H1 (cell line): ENCODE measurements at regions not wholly inside any gene's neighbourhood (a gene's known extent, or its start where the extent isn't known, plus 50 kb on each side); places are given as distances from the start of the nearest gene placed in this dataset.

Experiments used
- CTCF ChIA-PET: fragments of 300-600 bp; sonication (Branson Sonifier 250); formaldehyde crosslinking; loops from one replicate; lab custom pipeline; 2021; ENCODE audit not compliant: partially characterized antibody; lab: Charles Lee
- POLR2A ChIA-PET: fragments of 300-600 bp; sonication (Branson Sonifier 250); formaldehyde crosslinking; loops from one replicate; lab custom pipeline; 2021; ENCODE audit warnings: inconsistent platforms; ENCODE audit not compliant: partially characterized antibody; lab: Charles Lee
- DNase-seq, 2 experiments: peaks; one replicate each; pipeline versions ENCODE4 v3.0.0 to v3.0.0-alpha.2; 2010 to 2022; ENCODE audit warnings: low spot score in 2 of 2, low read depth in 1 of 2, mixed read lengths in 1 of 2
- FAIRE-seq: peaks from 2 replicates; lab custom pipeline; 2011; peaks lifted over from hg19 to GRCh38; lab: Jason Lieb, UNC
- H2AFZ ChIP-seq: 2 replicates; pipeline ENCODE4 v1.8.1; 2012; ENCODE audit warnings: low read length, inconsistent platforms
- H2AK5ac ChIP-seq: 2 replicates; pipeline ENCODE4 v1.6.1; 2013; ENCODE audit warnings: low read depth, low read length
- H2BK120ac ChIP-seq: replicated peaks from 2 replicates; pipeline ENCODE3; 2013; ENCODE audit warnings: low read depth, low read length, inconsistent platforms
- H2BK12ac ChIP-seq: 2 replicates; pipeline ENCODE4 v1.6.1; 2013; ENCODE audit warnings: low read depth, low read length
- H2BK15ac ChIP-seq: 2 replicates; pipeline ENCODE4 v1.6.1; 2013; ENCODE audit warnings: low read length
- H2BK20ac ChIP-seq: 2 replicates; pipeline ENCODE4 v1.6.1; 2013; ENCODE audit warnings: low read length
- H2BK5ac ChIP-seq: 2 replicates; pipeline ENCODE4 v1.6.1; 2013; ENCODE audit warnings: low read depth, low read length
- H3K14ac ChIP-seq: 2 replicates; pipeline ENCODE4 v1.6.1; 2013; ENCODE audit warnings: inconsistent platforms; ENCODE audit not compliant: insufficient read length
- H3K18ac ChIP-seq: 2 replicates; pipeline ENCODE4 v1.6.1; 2013; ENCODE audit warnings: low read length; ENCODE audit errors: extremely low read depth
- H3K23ac ChIP-seq: 2 replicates; pipeline ENCODE4 v1.6.1; 2013; ENCODE audit warnings: inconsistent platforms; ENCODE audit not compliant: insufficient read length
- H3K23me2 ChIP-seq: 2 replicates; pipeline ENCODE4 v1.6.1; 2013; ENCODE audit warnings: low read depth, low read length
- H3K27ac ChIP-seq: 2 replicates; pipeline ENCODE4 v1.6.1; 2011; ENCODE audit warnings: low read depth, low read length, inconsistent platforms
- H3K27me3 ChIP-seq, 4 experiments: replicated peaks in 1 of 4; 1 replicate in 1 of 4; 2 replicates in 3 of 4; pipeline versions ENCODE4 v1.6.1 to v1.8.1; 2011 to 2013; ENCODE audit warnings: low read length in 3 of 4, mild to moderate bottlenecking in 3 of 4, inconsistent platforms in 2 of 4, mixed read lengths in 2 of 4, moderate library complexity in 1 of 4; ENCODE audit not compliant: control insufficient read depth in 3 of 4, insufficient read depth in 3 of 4; ENCODE audit errors: extremely low read depth in 1 of 4
- H3K36me3 ChIP-seq, 4 experiments: 2 replicates each; pipeline versions ENCODE4 v1.6.1 to v1.8.1; 2011 to 2013; ENCODE audit warnings: mild to moderate bottlenecking in 4 of 4, low read length in 3 of 4, moderate library complexity in 2 of 4, control low read depth in 1 of 4, inconsistent platforms in 1 of 4; ENCODE audit not compliant: insufficient read depth in 4 of 4, control insufficient read depth in 2 of 4
- H3K4ac ChIP-seq: replicated peaks from 2 replicates; pipeline ENCODE3; 2013; ENCODE audit warnings: low read length, low read depth, mixed read lengths, inconsistent platforms; ENCODE audit not compliant: insufficient read length
- H3K4me1 ChIP-seq, 4 experiments: replicated peaks in 1 of 4; 1 replicate in 1 of 4; 2 replicates in 3 of 4; pipeline versions ENCODE4 v1.6.1 to v1.8.1; 2011 to 2013; ENCODE audit warnings: low read length in 3 of 4, inconsistent platforms in 2 of 4, mixed read lengths in 1 of 4; ENCODE audit not compliant: insufficient read depth in 4 of 4, control insufficient read depth in 3 of 4
- H3K4me2 ChIP-seq, 2 experiments: 2 replicates each; pipeline versions ENCODE4 v1.6.1 to v1.8.1; 2011 to 2013; ENCODE audit warnings: low read depth in 2 of 2, low read length in 2 of 2, control low read depth in 1 of 2, inconsistent platforms in 1 of 2, mild to moderate bottlenecking in 1 of 2; ENCODE audit not compliant: insufficient read depth in 1 of 2
- H3K4me3 ChIP-seq, 4 experiments: fragments of 200-600, 300-600 bp in 1 of 4; sonication (generic), shearing (Covaris generic), sonication (Bioruptor Twin) in 1 of 4; 2 replicates each; pipeline versions ENCODE4 v1.5.1 to v1.8.1; 2011 to 2016; ENCODE audit warnings: low read length in 4 of 4, low read depth in 3 of 4, control low read depth in 2 of 4, inconsistent platforms in 2 of 4, mild to moderate bottlenecking in 2 of 4, mixed read lengths in 1 of 4, moderate library complexity in 1 of 4; ENCODE audit not compliant: insufficient read depth in 2 of 4; ENCODE audit errors: extremely low read depth in 1 of 4
- H3K56ac ChIP-seq: replicated peaks from 2 replicates; pipeline ENCODE3; 2013; ENCODE audit warnings: low read depth, mild to moderate bottlenecking, mixed read lengths, low read length, inconsistent platforms; ENCODE audit not compliant: insufficient read length
- H3K79me1 ChIP-seq: 2 replicates; pipeline ENCODE4 v1.6.1; 2013; ENCODE audit warnings: low read depth, low read length, control low read depth
- H3K79me2 ChIP-seq, 2 experiments: 2 replicates each; pipeline versions ENCODE4 v1.6.1 to v1.8.1; 2012 to 2013; ENCODE audit warnings: low read length in 2 of 2, mild to moderate bottlenecking in 2 of 2, inconsistent platforms in 1 of 2; ENCODE audit not compliant: insufficient read depth in 2 of 2, control insufficient read depth in 1 of 2
- H3K9ac ChIP-seq, 4 experiments: replicated peaks in 1 of 4; 1 replicate in 1 of 4; 2 replicates in 3 of 4; pipeline versions ENCODE4 v1.6.1 to v1.8.1; 2011 to 2013; ENCODE audit warnings: low read depth in 3 of 4, low read length in 3 of 4, control low read depth in 2 of 4, mild to moderate bottlenecking in 2 of 4, moderate library complexity in 2 of 4, inconsistent platforms in 1 of 4; ENCODE audit errors: extremely low read depth in 1 of 4
- H3K9me3 ChIP-seq, 2 experiments: 2 replicates each; pipeline versions ENCODE4 v1.6.1 to v1.8.1; 2012 to 2013; ENCODE audit warnings: mild to moderate bottlenecking in 2 of 2, moderate library complexity in 2 of 2, control low read depth in 1 of 2, inconsistent platforms in 1 of 2, low read depth in 1 of 2, low read length in 1 of 2, mixed read lengths in 1 of 2; ENCODE audit not compliant: insufficient read depth in 2 of 2
- H4K20me1 ChIP-seq, 2 experiments: replicated peaks in 1 of 2; 2 replicates each; pipeline versions ENCODE3 to v1.8.1; 2011 to 2013; ENCODE audit warnings: inconsistent platforms in 2 of 2, low read length in 2 of 2, mild to moderate bottlenecking in 1 of 2; ENCODE audit not compliant: insufficient read depth in 2 of 2, control insufficient read depth in 1 of 2
- H4K5ac ChIP-seq: 2 replicates; pipeline ENCODE4 v1.6.1; 2013; ENCODE audit warnings: low read length, low read depth, mixed read lengths, inconsistent platforms; ENCODE audit not compliant: insufficient read length
- H4K8ac ChIP-seq: 2 replicates; pipeline ENCODE4 v1.8.0; 2013; ENCODE audit warnings: mild to moderate bottlenecking, moderate library complexity, low read length, inconsistent platforms; ENCODE audit not compliant: insufficient read depth; ENCODE audit errors: extremely low read depth
- H4K91ac ChIP-seq: replicated peaks from 2 replicates; pipeline ENCODE3; 2013; ENCODE audit warnings: low read length, mixed read lengths, inconsistent platforms; ENCODE audit not compliant: insufficient read length
- JUN ChIP-seq: IDR thresholded peaks from 2 replicates; pipeline ENCODE4 v1.6.1; 2011; ENCODE audit warnings: low read depth, mild to moderate bottlenecking, improper control_type of control experiment, low read length
- KDM5A ChIP-seq: fragments of 200-600 bp; IDR thresholded peaks from 2 replicates; pipeline ENCODE4 v1.7.1; 2012; ENCODE audit warnings: mild to moderate bottlenecking, low read length, inconsistent platforms, mixed read lengths
- NANOG ChIP-seq: IDR thresholded peaks from 2 replicates; pipeline ENCODE4 v1.6.1; 2011; ENCODE audit warnings: low read length, low read depth, mild to moderate bottlenecking, inconsistent platforms; ENCODE audit not compliant: insufficient read depth, poor library complexity, severe bottlenecking
- POLR2AphosphoS5 ChIP-seq: IDR thresholded peaks from 2 replicates; pipeline ENCODE4 v1.6.1; 2011; ENCODE audit warnings: low read depth, low read length
- RNF2 ChIP-seq: fragments of 200-900, 300-1000 bp; sonication (generic); IDR thresholded peaks from 2 replicates; pipeline ENCODE4 v1.7.1; 2016; ENCODE audit warnings: borderline replicate concordance, low read depth, mild to moderate bottlenecking, antibody characterized with exemption, low read length; ENCODE audit not compliant: poor library complexity, severe bottlenecking; ENCODE audit errors: missing control alignments
- TAF1 ChIP-seq: IDR thresholded peaks from 2 replicates; pipeline ENCODE4 v1.6.1; 2011; ENCODE audit warnings: mild to moderate bottlenecking, low read depth, low read length
- WGBS, 2 experiments: shearing (Covaris generic) in 1 of 2; methylation state at CpG; one replicate each; pipeline versions ENCODE4 v1.1.6 to v1.1.7; 2013 to 2015; ENCODE audit warnings: low lambda C conversion rate in 2 of 2, mixed read lengths in 2 of 2, inconsistent platforms in 1 of 2, low coverage in 1 of 2, missing lambda C conversion rate in 1 of 2; ENCODE audit not compliant: insufficient replicate concordance in 2 of 2, insufficient coverage in 1 of 2, insufficient read length in 1 of 2; ENCODE audit errors: extremely low coverage in 1 of 2, missing lambda C conversion rate in 1 of 2; 5-methylcytosine and 5-hydroxymethylcytosine counted together
- TF ChIP-seq, protein P1 (sequence below): IDR thresholded peaks from 2 replicates; pipeline ENCODE4 v1.6.1; 2011; ENCODE audit warnings: low read depth, mild to moderate bottlenecking, low read length; ENCODE audit not compliant: insufficient read depth
- TF ChIP-seq, protein P2 (sequence below), 3 experiments: IDR thresholded peaks; 1 replicate in 2 of 3; 2 replicates in 1 of 3; pipeline versions ENCODE4 v1.5.1 to v1.6.1; 2011; ENCODE audit warnings: low read length in 3 of 3, mild to moderate bottlenecking in 3 of 3, inconsistent platforms in 2 of 3, low read depth in 1 of 3, moderate library complexity in 1 of 3; ENCODE audit not compliant: insufficient read depth in 1 of 3; ENCODE audit errors: control extremely low read depth in 1 of 3

DNA sequence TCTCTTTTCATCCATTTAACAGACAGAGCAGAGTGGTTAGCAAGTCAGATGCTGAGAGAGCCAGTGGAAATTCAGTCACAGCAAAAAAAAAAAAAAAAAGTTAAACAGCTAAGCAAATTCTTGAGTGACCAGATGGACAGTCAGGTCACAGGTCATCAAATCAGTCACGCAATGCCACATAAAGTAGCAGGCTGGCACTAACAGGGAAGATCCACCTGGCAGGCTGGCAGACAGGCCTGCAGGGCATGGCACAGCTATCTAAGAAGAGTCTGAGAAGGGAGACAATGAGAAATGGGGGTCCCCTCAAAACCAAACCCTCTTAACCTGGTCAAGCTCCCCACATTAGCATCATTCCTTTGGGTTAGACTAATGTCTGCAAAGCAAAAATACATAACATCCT lies 371.9 kb downstream of the TTLL7 start:
- no peak overlapping the region for H4K8ac ChIP-seq
- no peak overlapping the region for H3K4ac ChIP-seq
- no peak overlapping the region for H3K23ac ChIP-seq
- DNase-seq (no peak), FAIRE-seq (no peak)
- H4K5ac ChIP-seq: no peak overlapping the region
- H3K4me2 ChIP-seq: no peak overlapping the region
- POLR2A ChIA-PET: no interaction called here
- H3K56ac ChIP-seq: no peak overlapping the region
- no peak overlapping the region for H2BK20ac ChIP-seq
- CTCF ChIA-PET: interaction anchor here (0.6 to 1.1 kb wide), 4 partner anchors 27 to 77 kb away, joined by 3 to 4 read pairs (median 3); no protein-coding TSS in a partner anchor
- no peak overlapping the region for H2BK12ac ChIP-seq
- no peak overlapping the region for H2AFZ ChIP-seq
- H2BK5ac ChIP-seq: no peak overlapping the region
- H3K23me2 ChIP-seq: no peaks in the 10 kb centered on the region; the same call in 1 of the 2 replicates
- no peak overlapping the region for H2BK15ac ChIP-seq
- peaks cover 0 to 2% (median 0%) of the 10 kb centered on the region in 4 experiments; a peak in 2 of 7 replicates for H3K4me1 ChIP-seq
- H4K20me1 ChIP-seq: no peaks in the 10 kb centered on the region
- no peaks in the 10 kb centered on the region for H3K27me3 ChIP-seq
- H2BK120ac ChIP-seq: no peak overlapping the region
- no peak overlapping the region for H4K91ac ChIP-seq
- H2AK5ac ChIP-seq: no peak overlapping the region
- no peaks in the 10 kb centered on the region for H3K36me3 ChIP-seq
- H3K9ac ChIP-seq: no peak overlapping the region
- no peaks in the 10 kb centered on the region for H3K79me2 ChIP-seq
- no peaks in the 10 kb centered on the region for H3K9me3 ChIP-seq
- H3K27ac ChIP-seq: no peak overlapping the region
- H3K14ac ChIP-seq: no peak overlapping the region
- no peak overlapping the region for H3K18ac ChIP-seq
- no peak overlapping the region for H3K4me3 ChIP-seq
- 88% methylated on average over 1 of the region's 1 CpG; no CpG with 5 or more reads in 1 of the 2 experiments for WGBS, 2 experiments
- no peaks in the 10 kb centered on the region for H3K79me1 ChIP-seq
- TF ChIP-seq, protein P1, sequence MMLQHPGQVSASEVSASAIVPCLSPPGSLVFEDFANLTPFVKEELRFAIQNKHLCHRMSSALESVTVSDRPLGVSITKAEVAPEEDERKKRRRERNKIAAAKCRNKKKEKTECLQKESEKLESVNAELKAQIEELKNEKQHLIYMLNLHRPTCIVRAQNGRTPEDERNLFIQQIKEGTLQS: no peak
- TF ChIP-seq KDM5A (no peak), RNF2 (no peak), TAF1 (no peak), POLR2AphosphoS5 (no peak), NANOG (no peak), JUN (no peak)
- TF ChIP-seq, protein P2, sequence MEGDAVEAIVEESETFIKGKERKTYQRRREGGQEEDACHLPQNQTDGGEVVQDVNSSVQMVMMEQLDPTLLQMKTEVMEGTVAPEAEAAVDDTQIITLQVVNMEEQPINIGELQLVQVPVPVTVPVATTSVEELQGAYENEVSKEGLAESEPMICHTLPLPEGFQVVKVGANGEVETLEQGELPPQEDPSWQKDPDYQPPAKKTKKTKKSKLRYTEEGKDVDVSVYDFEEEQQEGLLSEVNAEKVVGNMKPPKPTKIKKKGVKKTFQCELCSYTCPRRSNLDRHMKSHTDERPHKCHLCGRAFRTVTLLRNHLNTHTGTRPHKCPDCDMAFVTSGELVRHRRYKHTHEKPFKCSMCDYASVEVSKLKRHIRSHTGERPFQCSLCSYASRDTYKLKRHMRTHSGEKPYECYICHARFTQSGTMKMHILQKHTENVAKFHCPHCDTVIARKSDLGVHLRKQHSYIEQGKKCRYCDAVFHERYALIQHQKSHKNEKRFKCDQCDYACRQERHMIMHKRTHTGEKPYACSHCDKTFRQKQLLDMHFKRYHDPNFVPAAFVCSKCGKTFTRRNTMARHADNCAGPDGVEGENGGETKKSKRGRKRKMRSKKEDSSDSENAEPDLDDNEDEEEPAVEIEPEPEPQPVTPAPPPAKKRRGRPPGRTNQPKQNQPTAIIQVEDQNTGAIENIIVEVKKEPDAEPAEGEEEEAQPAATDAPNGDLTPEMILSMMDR (IDR thresholded peaks at IDR 0.05; ENCODE audit: control extremely low read depth in 1 of 3, insufficient read depth in 1 of 3, low read depth in 1 of 3, low read length in 3 of 3): no peak
